HepG2 (cell line): ENCODE measurements at regions not wholly inside any gene's neighbourhood (a gene's known extent, or its start where the extent isn't known, plus 50 kb on each side); places are given as distances from the start of the nearest gene placed in this dataset.

Experiments
- ATAC-seq: fragments of 200-7000 bp; cut with Tn5 transposase; 3 replicates; pipeline ENCODE4 v1.9.1; 2020; ENCODE audit warnings: mild to moderate bottlenecking, moderate library complexity
- BruUV-seq: library from RNA; stranded (reverse); fragments of 400-500 nt; replicated peaks from 2 replicates; lab custom pipeline; 2021; lab: Mats Ljungman, UMichigan
- CTCF ChIA-PET: fragments of 300-600 bp; formaldehyde crosslinking; extraction: SDS; loops from one replicate; lab custom pipeline; 2021; ENCODE audit warnings: low total read pairs, inconsistent platforms, low intra/inter-chr PET ratio; lab: Yijun Ruan, JAX
- POLR2A ChIA-PET: fragments of 350-600 bp; sonication (Branson Sonifier 250); formaldehyde crosslinking; loops from one replicate; lab custom pipeline; 2020; ENCODE audit warnings: antibody characterized with exemption, inconsistent platforms; lab: Yijun Ruan, JAX
- DNase-seq: peaks from one replicate; pipeline ENCODE4 v3.0.0-alpha.2; 2015; ENCODE audit warnings: low spot score
- FAIRE-seq: peaks from 3 replicates; lab custom pipeline; 2011; peaks lifted over from hg19 to GRCh38; lab: Jason Lieb, UNC
- H2AFZ ChIP-seq: one replicate; pipeline ENCODE4 v1.6.1; 2011; ENCODE audit warnings: low read length, inconsistent platforms
- H3K27ac ChIP-seq: fragments of 300-600 bp; 3 replicates; pipeline ENCODE4 v1.8.0; 2011; ENCODE audit warnings: mixed run types, mild to moderate bottlenecking, mixed read lengths, low read length, inconsistent platforms; ENCODE audit not compliant: insufficient read depth; ENCODE audit errors: extremely low read length
- H3K27me3 ChIP-seq, 2 experiments: fragments of 200-600 bp in 1 of 2; 2 replicates in 1 of 2; 3 replicates in 1 of 2; pipeline versions ENCODE4 v1.6.0 to v1.8.0; 2011; ENCODE audit warnings: low read length in 2 of 2, mild to moderate bottlenecking in 2 of 2, moderate library complexity in 2 of 2, inconsistent platforms in 1 of 2; ENCODE audit not compliant: insufficient read depth in 2 of 2, control insufficient read depth in 1 of 2
- H3K36me3 ChIP-seq, 2 experiments: fragments of 200-600 bp in 1 of 2; replicated peaks in 1 of 2; 2 replicates in 1 of 2; 3 replicates in 1 of 2; pipeline versions ENCODE4 v1.5.1 to v1.8.0; 2011; ENCODE audit warnings: low read length in 2 of 2, inconsistent platforms in 1 of 2; ENCODE audit not compliant: insufficient read depth in 2 of 2, control insufficient read depth in 1 of 2
- H3K4me1 ChIP-seq: 2 replicates; pipeline ENCODE4 v1.5.1; 2012; ENCODE audit warnings: low read length, inconsistent platforms; ENCODE audit not compliant: insufficient read depth
- H3K4me2 ChIP-seq: 2 replicates; pipeline ENCODE4 v1.6.0; 2011; ENCODE audit warnings: low read depth, low read length, inconsistent platforms
- H3K4me3 ChIP-seq, 3 experiments: fragments of 200-600 bp in 1 of 3; sonication (generic), shearing (Covaris generic) in 1 of 3; replicated peaks in 1 of 3; 2 replicates each; pipeline ENCODE4 v1.5.1; 2011 to 2016; ENCODE audit warnings: low read length in 3 of 3, inconsistent platforms in 2 of 3, low read depth in 2 of 3, mild to moderate bottlenecking in 2 of 3, control low read depth in 1 of 3, mixed read lengths in 1 of 3; ENCODE audit not compliant: insufficient read depth in 1 of 3
- H3K79me2 ChIP-seq: one replicate; pipeline ENCODE4 v1.6.1; 2011; ENCODE audit warnings: low read length, inconsistent platforms; ENCODE audit not compliant: insufficient read depth
- H3K9ac ChIP-seq: 2 replicates; pipeline ENCODE4 v1.6.0; 2011; ENCODE audit warnings: mild to moderate bottlenecking, low read depth, low read length, inconsistent platforms; ENCODE audit not compliant: insufficient read depth
- H3K9me3 ChIP-seq: 2 replicates; pipeline ENCODE4 v1.5.1; 2012; ENCODE audit warnings: mild to moderate bottlenecking, low read length
- H4K20me1 ChIP-seq: 2 replicates; pipeline ENCODE4 v1.6.0; 2011; ENCODE audit warnings: inconsistent platforms, mild to moderate bottlenecking, low read length, moderate library complexity; ENCODE audit not compliant: insufficient read depth
- CREBL2 ChIP-seq: sonication (generic); formaldehyde crosslinking; IDR thresholded peaks from 2 replicates; pipeline ENCODE4 v1.8.1; 2023; ENCODE audit warnings: missing genetic modification reagents, mild to moderate bottlenecking, borderline replicate concordance
- KAT7 ChIP-seq: IDR thresholded peaks from 2 replicates; pipeline ENCODE4 v1.6.1; 2018; ENCODE audit warnings: borderline replicate concordance, missing compliant biosample characterization
- MYPOP ChIP-seq: sonication (generic); formaldehyde crosslinking; IDR thresholded peaks from 2 replicates; pipeline ENCODE4 v1.8.1; 2023; ENCODE audit warnings: mild to moderate bottlenecking, moderate library complexity, missing genetic modification reagents
- NFKB2 ChIP-seq: sonication (generic); formaldehyde crosslinking; IDR thresholded peaks from 2 replicates; pipeline ENCODE4 v1.4.0; 2020; ENCODE audit warnings: missing genetic modification reagents, borderline replicate concordance
- RFX3 ChIP-seq: IDR thresholded peaks from 2 replicates; pipeline ENCODE4 v1.6.1; 2016; ENCODE audit warnings: missing biosample characterization, missing genetic modification reagents
- ZNF17 ChIP-seq: sonication (generic); formaldehyde crosslinking; IDR thresholded peaks from 2 replicates; pipeline ENCODE4 v1.5.0; 2020; ENCODE audit warnings: mild to moderate bottlenecking, missing genetic modification reagents
- WGBS: methylation state at CpG from one replicate; pipeline ENCODE4 v1.1.6; 2017; ENCODE audit warnings: low lambda C conversion rate; 5-methylcytosine and 5-hydroxymethylcytosine counted together
- in situ Hi-C: cut with HindIII; loops from 2 replicates; pipeline ENCODE4 v1.10.0; 2017; ENCODE audit warnings: low pct_unique_long_range_greater_than_20kb; ENCODE audit not compliant: extremely low pct_ligation_motif_present
- intact Hi-C: fragments of 100-400 bp; cut with micrococcal nuclease; formaldehyde crosslinking; loops from one replicate; pipeline ENCODE4 v1.10.0; 2022; ENCODE audit not compliant: unreplicated experiment
- TF ChIP-seq, protein P1 (sequence below): sonication (generic); formaldehyde crosslinking; IDR thresholded peaks from 2 replicates; pipeline ENCODE4 v1.8.0; 2022; ENCODE audit warnings: mild to moderate bottlenecking, missing genetic modification reagents

- TF ChIP-seq, protein P1, sequence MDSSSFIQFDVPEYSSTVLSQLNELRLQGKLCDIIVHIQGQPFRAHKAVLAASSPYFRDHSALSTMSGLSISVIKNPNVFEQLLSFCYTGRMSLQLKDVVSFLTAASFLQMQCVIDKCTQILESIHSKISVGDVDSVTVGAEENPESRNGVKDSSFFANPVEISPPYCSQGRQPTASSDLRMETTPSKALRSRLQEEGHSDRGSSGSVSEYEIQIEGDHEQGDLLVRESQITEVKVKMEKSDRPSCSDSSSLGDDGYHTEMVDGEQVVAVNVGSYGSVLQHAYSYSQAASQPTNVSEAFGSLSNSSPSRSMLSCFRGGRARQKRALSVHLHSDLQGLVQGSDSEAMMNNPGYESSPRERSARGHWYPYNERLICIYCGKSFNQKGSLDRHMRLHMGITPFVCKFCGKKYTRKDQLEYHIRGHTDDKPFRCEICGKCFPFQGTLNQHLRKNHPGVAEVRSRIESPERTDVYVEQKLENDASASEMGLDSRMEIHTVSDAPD (CRISPR knock-in tag) = no peak
- TF ChIP-seq RFX3 (CRISPR knock-in tag) = no peak
- no peak for TF ChIP-seq CREBL2 (CRISPR knock-in tag)
Observed at GRCh38 chr5:175365866-175366265, 78.1 kb downstream of the DRD1 start (continued).

- Histone ChIP-seq H3K9me3 (no peaks in the 10 kb centered on the region), H3K36me3 (no peaks in the 10 kb centered on the region), H3K27me3 (peaks cover 0 to 15% of the 10 kb centered on the region in 2 experiments; a peak in 1 of 5 replicates), H3K9ac (no peak overlapping the region), H3K79me2 (no peaks in the 10 kb centered on the region), H3K27ac (no peak overlapping the region), H2AFZ (no peak overlapping the region), H3K4me1 (no peaks in the 10 kb centered on the region), H3K4me3 (no peak overlapping the region), H3K4me2 (no peak overlapping the region), H4K20me1 (no peaks in the 10 kb centered on the region)
- no peak for ATAC-seq
- intact Hi-C loops = no loop called here
- no peak for TF ChIP-seq KAT7 (CRISPR knock-in tag)
- TF ChIP-seq ZNF17 = no peak
- TF ChIP-seq NFKB2 (CRISPR knock-in tag) = no peak
- no peak for TF ChIP-seq MYPOP (CRISPR knock-in tag)
- ChIA-PET POLR2A (no interaction called here), CTCF (no interaction called here)
- DNase-seq = no peak
- BruUV-seq = no TSS peak
- no peak for FAIRE-seq
- in situ Hi-C loops = no loop called here
- 13% methylated on average over 5 of the region's 5 CpGs for WGBS
Observed at GRCh38 chr5:175363300-175363699, 80.7 kb downstream of the DRD1 start.
